SK-N-SH treated with all-trans-retinoic acid at 6 μM for 48 hours (cell line): ENCODE measurements at regions not wholly inside any gene's neighbourhood (a gene's known extent, or its start where the extent isn't known, plus 50 kb on each side); places are given as distances from the start of the nearest gene placed in this dataset.

Source experiments
- BACH2 ChIP-seq: fragments of 250-450 bp; sonication (Bioruptor Pico); IDR thresholded peaks from 2 replicates; pipeline ENCODE4 v1.9.0; 2021; ENCODE audit warnings: mild to moderate bottlenecking, borderline replicate concordance
- RARB ChIP-seq: fragments of 250-450 bp; sonication (Bioruptor Pico); IDR thresholded peaks from 2 replicates; pipeline ENCODE4 v1.8.0; 2021; ENCODE audit warnings: mild to moderate bottlenecking, moderate library complexity
- TOX ChIP-seq: fragments of 250-450 bp; sonication (Bioruptor Pico); IDR thresholded peaks from 2 replicates; pipeline ENCODE4 v1.8.0; 2021; ENCODE audit warnings: mild to moderate bottlenecking, moderate library complexity, borderline replicate concordance
- ZFP3 ChIP-seq: fragments of 250-450 bp; sonication (Bioruptor Pico); IDR thresholded peaks from 2 replicates; pipeline ENCODE4 v1.5.0; 2020; ENCODE audit warnings: mild to moderate bottlenecking, moderate library complexity
- TF ChIP-seq, protein P1 (sequence below): fragments of 250-450 bp; sonication (Bioruptor Pico); IDR thresholded peaks from 2 replicates; pipeline ENCODE4 v1.8.0; 2020; ENCODE audit warnings: mild to moderate bottlenecking, moderate library complexity, borderline replicate concordance

GRCh38 chr10:121244818-121245217 lies 353.4 kb downstream of the FGFR2 start:
- no peak for TF ChIP-seq TOX (CRISPR knock-in tag)
- TF ChIP-seq RARB: no peak
- TF ChIP-seq ZFP3 (CRISPR knock-in tag): no peak
- TF ChIP-seq, protein P1, sequence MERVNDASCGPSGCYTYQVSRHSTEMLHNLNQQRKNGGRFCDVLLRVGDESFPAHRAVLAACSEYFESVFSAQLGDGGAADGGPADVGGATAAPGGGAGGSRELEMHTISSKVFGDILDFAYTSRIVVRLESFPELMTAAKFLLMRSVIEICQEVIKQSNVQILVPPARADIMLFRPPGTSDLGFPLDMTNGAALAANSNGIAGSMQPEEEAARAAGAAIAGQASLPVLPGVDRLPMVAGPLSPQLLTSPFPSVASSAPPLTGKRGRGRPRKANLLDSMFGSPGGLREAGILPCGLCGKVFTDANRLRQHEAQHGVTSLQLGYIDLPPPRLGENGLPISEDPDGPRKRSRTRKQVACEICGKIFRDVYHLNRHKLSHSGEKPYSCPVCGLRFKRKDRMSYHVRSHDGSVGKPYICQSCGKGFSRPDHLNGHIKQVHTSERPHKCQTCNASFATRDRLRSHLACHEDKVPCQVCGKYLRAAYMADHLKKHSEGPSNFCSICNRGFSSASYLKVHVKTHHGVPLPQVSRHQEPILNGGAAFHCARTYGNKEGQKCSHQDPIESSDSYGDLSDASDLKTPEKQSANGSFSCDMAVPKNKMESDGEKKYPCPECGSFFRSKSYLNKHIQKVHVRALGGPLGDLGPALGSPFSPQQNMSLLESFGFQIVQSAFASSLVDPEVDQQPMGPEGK (CRISPR knock-in tag): no peak
- TF ChIP-seq BACH2: no peak
